Suprapubic skin (tissue), 4 donors: ENCODE measurements at regions not wholly inside any gene's neighbourhood (a gene's known extent, or its start where the extent isn't known, plus 50 kb on each side); places are given as distances from the start of the nearest gene placed in this dataset.

Experiments used
- DNase-seq, 2 donors: peaks; one replicate each; pipeline ENCODE4 v3.0.0-alpha.2; 2019; ENCODE audit warnings: low spot score in 2 of 2
- H3K27ac ChIP-seq: fragments of 200-600 bp; sonication (generic); one replicate; pipeline ENCODE4 v1.5.1; 2019
- H3K27me3 ChIP-seq: fragments of 200-600 bp; sonication (generic); one replicate; pipeline ENCODE4 v1.5.1; 2019
- H3K36me3 ChIP-seq: fragments of 200-600 bp; sonication (generic); one replicate; pipeline ENCODE4 v1.5.1; 2019
- H3K4me1 ChIP-seq: fragments of 200-600 bp; sonication (generic); one replicate; pipeline ENCODE4 v1.5.1; 2019
- H3K4me3 ChIP-seq: fragments of 200-600 bp; sonication (generic); one replicate; pipeline ENCODE4 v1.5.1; 2019; ENCODE audit warnings: mild to moderate bottlenecking
- H3K9me3 ChIP-seq: fragments of 200-600 bp; sonication (generic); one replicate; pipeline ENCODE4 v1.5.1; 2019
- EP300 ChIP-seq: sonication (generic); formaldehyde crosslinking; IDR thresholded peaks from one replicate; pipeline ENCODE4 v1.6.1; 2017; ENCODE audit warnings: antibody characterized with exemption
- POLR2A ChIP-seq, 2 donors: fragments of 450-650 bp; IDR thresholded peaks; one replicate each; pipeline ENCODE4 v1.6.1; 2017; ENCODE audit warnings: antibody characterized with exemption in 2 of 2, mild to moderate bottlenecking in 2 of 2, moderate library complexity in 2 of 2
- POLR2AphosphoS5 ChIP-seq, 3 donors: sonication (generic); formaldehyde crosslinking; IDR thresholded peaks; one replicate each; pipeline ENCODE4 v1.6.1; 2017; ENCODE audit warnings: antibody characterized with exemption in 3 of 3
- WGBS: methylation state at CpG from one replicate; pipeline ENCODE4 v1.1.5; 2018; 5-methylcytosine and 5-hydroxymethylcytosine counted together
- TF ChIP-seq, protein P1 (sequence below), 2 donors: fragments of 200-600 bp in 1 of 2; fragments of 450-650 bp in 1 of 2; sonication (generic) in 1 of 2; IDR thresholded peaks; one replicate each; pipeline ENCODE4 v1.5.1; 2016 to 2019; ENCODE audit warnings: antibody characterized with exemption in 2 of 2, mild to moderate bottlenecking in 1 of 2, moderate library complexity in 1 of 2

DNA sequence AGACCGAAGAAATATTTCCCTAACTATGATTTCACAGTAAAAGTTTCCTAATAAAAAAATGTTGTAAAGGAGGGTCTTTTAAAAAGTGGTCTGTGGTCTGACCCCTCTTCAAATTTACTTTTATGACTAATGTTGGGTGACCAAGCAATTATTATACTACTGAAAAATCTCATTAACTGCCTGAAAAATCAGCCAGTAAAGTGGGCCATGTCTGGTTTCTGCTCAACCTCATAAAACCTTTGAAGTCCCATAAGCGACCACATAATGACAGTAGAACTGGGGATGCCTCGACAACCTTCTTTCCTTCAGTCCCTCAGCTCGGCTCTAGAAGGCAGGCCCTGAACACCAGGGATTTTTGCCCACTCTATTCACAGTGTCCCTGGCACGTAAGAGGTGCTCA, 434.3 kb downstream of the EFNB2 start:
- Histone ChIP-seq H3K4me1 (no peaks in the 10 kb centered on the region), H3K4me3 (no peak overlapping the region), H3K36me3 (no peaks in the 10 kb centered on the region), H3K9me3 (no peaks in the 10 kb centered on the region), H3K27me3 (no peaks in the 10 kb centered on the region), H3K27ac (no peak overlapping the region)
- DNase-seq, result no peak
- 92% methylated on average over 5 of the region's 5 CpGs for WGBS
- TF ChIP-seq POLR2AphosphoS5 (IDR thresholded peaks at IDR 0.05) (no peak), EP300 (no peak), POLR2A (IDR thresholded peaks at IDR 0.05) (no peak)
- TF ChIP-seq, protein P1, sequence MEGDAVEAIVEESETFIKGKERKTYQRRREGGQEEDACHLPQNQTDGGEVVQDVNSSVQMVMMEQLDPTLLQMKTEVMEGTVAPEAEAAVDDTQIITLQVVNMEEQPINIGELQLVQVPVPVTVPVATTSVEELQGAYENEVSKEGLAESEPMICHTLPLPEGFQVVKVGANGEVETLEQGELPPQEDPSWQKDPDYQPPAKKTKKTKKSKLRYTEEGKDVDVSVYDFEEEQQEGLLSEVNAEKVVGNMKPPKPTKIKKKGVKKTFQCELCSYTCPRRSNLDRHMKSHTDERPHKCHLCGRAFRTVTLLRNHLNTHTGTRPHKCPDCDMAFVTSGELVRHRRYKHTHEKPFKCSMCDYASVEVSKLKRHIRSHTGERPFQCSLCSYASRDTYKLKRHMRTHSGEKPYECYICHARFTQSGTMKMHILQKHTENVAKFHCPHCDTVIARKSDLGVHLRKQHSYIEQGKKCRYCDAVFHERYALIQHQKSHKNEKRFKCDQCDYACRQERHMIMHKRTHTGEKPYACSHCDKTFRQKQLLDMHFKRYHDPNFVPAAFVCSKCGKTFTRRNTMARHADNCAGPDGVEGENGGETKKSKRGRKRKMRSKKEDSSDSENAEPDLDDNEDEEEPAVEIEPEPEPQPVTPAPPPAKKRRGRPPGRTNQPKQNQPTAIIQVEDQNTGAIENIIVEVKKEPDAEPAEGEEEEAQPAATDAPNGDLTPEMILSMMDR (IDR thresholded peaks at IDR 0.05), result no peak

DNA sequence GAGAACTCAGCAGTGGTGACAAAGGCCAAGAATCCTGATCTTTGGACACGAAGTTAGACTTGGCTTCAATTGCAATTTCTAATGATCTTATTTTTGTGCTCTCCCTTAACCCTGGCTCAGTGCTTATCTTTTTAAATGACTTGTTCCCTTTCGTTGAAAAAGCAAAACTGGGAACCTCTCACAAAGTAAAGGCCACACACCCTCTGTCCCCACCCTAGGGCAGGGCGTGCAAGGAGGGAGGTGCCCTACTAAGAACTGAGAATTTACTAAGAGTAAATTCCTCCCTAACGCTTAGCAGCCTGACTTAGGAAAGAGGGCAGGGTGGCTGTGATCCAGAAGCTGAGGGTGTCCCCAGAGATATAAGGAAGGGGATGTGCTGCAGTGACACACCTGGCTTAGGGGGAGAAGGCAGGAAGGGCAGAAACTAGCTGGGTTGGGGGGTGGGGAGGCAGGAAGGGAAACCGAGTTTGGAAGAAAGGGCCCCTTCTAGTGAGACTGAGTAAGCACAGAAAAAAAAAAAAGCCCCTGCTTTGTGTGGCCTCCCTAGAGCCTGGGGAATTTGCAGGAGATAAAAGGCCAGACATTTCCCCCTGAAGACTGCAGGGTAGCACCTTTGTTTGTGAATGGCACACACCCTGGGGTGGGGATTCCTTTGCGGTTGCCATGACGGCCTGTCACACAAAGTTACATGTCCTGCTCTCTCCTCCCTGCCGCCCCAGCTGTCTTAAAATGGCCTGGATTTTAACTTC, 435.1 kb downstream of the EFNB2 start:
- WGBS, result 48% methylated on average over 8 of the region's 8 CpGs
- Histone ChIP-seq H3K36me3 (no peaks in the 10 kb centered on the region), H3K4me1 (no peaks in the 10 kb centered on the region), H3K4me3 (no peak overlapping the region), H3K27me3 (no peaks in the 10 kb centered on the region), H3K27ac (no peak overlapping the region), H3K9me3 (no peaks in the 10 kb centered on the region)
- TF ChIP-seq POLR2AphosphoS5 (IDR thresholded peaks at IDR 0.05), result no peak
- TF ChIP-seq EP300, result no peak
- TF ChIP-seq POLR2A (IDR thresholded peaks at IDR 0.05), result no peak
- TF ChIP-seq, protein P1 (IDR thresholded peaks at IDR 0.05), result no peak
- DNase-seq, result no peak

DNA sequence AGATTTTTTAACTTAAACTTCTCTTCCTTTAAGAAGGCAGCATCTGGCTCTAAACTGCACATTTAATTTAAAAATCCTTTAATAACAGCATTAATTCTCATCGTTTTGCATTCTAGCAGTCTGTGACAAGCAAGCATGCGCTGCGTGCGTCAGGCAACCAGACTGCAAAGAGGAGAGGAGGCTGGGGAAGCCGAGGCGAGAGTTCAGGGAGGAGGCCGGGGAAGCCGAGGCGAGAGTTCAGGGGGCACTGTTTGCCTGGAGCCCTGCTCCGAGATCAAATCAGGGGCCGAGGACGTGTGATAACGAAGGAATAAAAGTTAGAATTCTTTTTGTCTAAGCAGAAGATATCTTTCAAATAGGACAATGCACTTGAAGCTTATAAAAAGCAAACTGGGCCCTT, 435.7 kb downstream of the EFNB2 start:
- TF ChIP-seq POLR2A (IDR thresholded peaks at IDR 0.05) (no peak), POLR2AphosphoS5 (IDR thresholded peaks at IDR 0.05) (no peak), EP300 (no peak)
- TF ChIP-seq, protein P1 (IDR thresholded peaks at IDR 0.05), result no peak
- no peak for DNase-seq
- Histone ChIP-seq H3K9me3 (no peaks in the 10 kb centered on the region), H3K4me3 (no peak overlapping the region), H3K27me3 (no peaks in the 10 kb centered on the region), H3K4me1 (no peaks in the 10 kb centered on the region), H3K36me3 (no peaks in the 10 kb centered on the region), H3K27ac (no peak overlapping the region)
- 87% methylated on average over 13 of the region's 13 CpGs for WGBS

DNA sequence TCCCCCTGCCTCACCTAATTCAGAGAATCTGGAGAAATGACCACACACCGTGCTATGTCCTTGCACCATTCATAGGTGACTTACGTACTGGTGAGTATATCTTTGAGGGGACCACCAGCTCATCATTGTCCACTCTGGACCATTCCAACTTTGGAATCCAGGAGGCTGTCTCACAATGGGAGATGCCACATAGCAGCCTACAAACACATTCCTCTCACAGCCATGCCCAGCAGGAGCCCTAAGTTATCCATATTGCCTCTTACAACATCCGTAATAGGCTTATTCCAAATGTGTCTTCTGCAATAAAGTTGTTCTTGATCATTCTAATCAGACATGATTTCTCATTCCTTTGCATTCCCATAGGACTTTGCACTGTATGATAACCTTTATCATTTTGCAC, 436.7 kb downstream of the EFNB2 start:
- TF ChIP-seq, protein P1 (IDR thresholded peaks at IDR 0.05), result no peak
- TF ChIP-seq POLR2AphosphoS5 (IDR thresholded peaks at IDR 0.05), result no peak
- TF ChIP-seq POLR2A (IDR thresholded peaks at IDR 0.05), result no peak
- TF ChIP-seq EP300, result no peak
- no peaks in the 10 kb centered on the region for H3K36me3 ChIP-seq
- 94% methylated on average over 3 of the region's 3 CpGs for WGBS
- H3K4me3 ChIP-seq, result no peak overlapping the region
- no peaks in the 10 kb centered on the region for H3K27me3 ChIP-seq
- no peak overlapping the region for H3K27ac ChIP-seq
- no peaks in the 10 kb centered on the region for H3K4me1 ChIP-seq
- H3K9me3 ChIP-seq, result no peaks in the 10 kb centered on the region
- DNase-seq, result no peak

DNA sequence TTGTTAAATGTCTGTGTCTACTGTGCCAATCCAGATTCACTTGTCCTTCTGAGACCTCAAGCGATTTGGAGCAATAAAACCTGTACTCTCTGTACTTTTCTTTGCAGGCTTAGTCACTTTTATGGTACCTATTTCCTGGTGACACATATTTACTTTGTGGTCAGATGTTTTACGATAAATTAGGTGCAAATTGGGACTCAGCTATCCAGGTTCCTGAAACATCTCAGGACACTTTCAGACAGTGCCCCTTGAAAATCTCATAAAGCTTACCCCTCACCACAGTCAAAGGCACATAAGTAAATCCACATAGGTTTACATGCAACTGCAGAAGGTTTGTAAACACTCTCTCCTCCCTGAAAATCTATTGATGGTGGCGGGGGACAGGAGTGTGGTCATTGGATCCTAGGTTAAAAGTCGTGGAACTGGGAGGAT, 438.8 kb downstream of the EFNB2 start:
- Histone ChIP-seq H3K9me3 (no peaks in the 10 kb centered on the region), H3K4me1 (no peaks in the 10 kb centered on the region), H3K27ac (no peak overlapping the region), H3K36me3 (no peaks in the 10 kb centered on the region), H3K4me3 (no peak overlapping the region), H3K27me3 (no peaks in the 10 kb centered on the region)
- WGBS, result 91% methylated on average over 4 of the region's 4 CpGs
- TF ChIP-seq EP300 (no peak), POLR2AphosphoS5 (IDR thresholded peaks at IDR 0.05) (no peak), POLR2A (IDR thresholded peaks at IDR 0.05) (no peak)
- TF ChIP-seq, protein P1 (IDR thresholded peaks at IDR 0.05), result no peak
- no peak for DNase-seq
